Prostate gland (tissue), 2 donors: ENCODE measurements at regions not wholly inside any gene's neighbourhood (a gene's known extent, or its start where the extent isn't known, plus 50 kb on each side); places are given as distances from the start of the nearest gene placed in this dataset.

Source experiments
- POLR2A ChIP-seq: fragments of 450-650 bp; IDR thresholded peaks from one replicate; pipeline ENCODE4 v1.6.1; 2016; ENCODE audit warnings: antibody characterized with exemption, mild to moderate bottlenecking
- POLR2AphosphoS5 ChIP-seq: sonication (generic); formaldehyde crosslinking; IDR thresholded peaks from one replicate; pipeline ENCODE4 v1.6.1; 2017; ENCODE audit warnings: antibody characterized with exemption
- TF ChIP-seq, protein P1 (sequence below), 4 experiments: fragments of 200-600 bp in 2 of 4; fragments of 450-650 bp in 2 of 4; sonication (generic) in 2 of 4; IDR thresholded peaks; 1 replicate in 3 of 4; 2 replicates in 1 of 4; pipeline ENCODE4 v1.5.1; 2016 to 2019; ENCODE audit warnings: antibody characterized with exemption in 4 of 4, mild to moderate bottlenecking in 2 of 4, moderate library complexity in 2 of 4

DNA sequence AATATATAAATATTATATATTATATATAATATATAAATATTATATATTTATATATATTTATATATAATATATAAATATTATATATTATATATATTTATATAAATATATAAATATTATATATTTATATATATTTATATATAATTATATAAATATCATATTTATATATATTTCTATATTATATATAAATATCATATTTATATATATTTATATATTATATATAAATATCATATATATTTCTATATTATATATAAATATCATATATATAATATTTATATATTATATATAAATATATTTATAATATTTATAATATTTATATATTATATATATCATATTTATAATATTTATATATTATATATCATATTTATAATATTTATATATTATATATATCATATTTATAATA is 321.4 kb downstream of the CDH2 start:
- no peak for TF ChIP-seq POLR2A
- TF ChIP-seq, protein P1, sequence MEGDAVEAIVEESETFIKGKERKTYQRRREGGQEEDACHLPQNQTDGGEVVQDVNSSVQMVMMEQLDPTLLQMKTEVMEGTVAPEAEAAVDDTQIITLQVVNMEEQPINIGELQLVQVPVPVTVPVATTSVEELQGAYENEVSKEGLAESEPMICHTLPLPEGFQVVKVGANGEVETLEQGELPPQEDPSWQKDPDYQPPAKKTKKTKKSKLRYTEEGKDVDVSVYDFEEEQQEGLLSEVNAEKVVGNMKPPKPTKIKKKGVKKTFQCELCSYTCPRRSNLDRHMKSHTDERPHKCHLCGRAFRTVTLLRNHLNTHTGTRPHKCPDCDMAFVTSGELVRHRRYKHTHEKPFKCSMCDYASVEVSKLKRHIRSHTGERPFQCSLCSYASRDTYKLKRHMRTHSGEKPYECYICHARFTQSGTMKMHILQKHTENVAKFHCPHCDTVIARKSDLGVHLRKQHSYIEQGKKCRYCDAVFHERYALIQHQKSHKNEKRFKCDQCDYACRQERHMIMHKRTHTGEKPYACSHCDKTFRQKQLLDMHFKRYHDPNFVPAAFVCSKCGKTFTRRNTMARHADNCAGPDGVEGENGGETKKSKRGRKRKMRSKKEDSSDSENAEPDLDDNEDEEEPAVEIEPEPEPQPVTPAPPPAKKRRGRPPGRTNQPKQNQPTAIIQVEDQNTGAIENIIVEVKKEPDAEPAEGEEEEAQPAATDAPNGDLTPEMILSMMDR (IDR thresholded peaks at IDR 0.05) = no peak
- no peak for TF ChIP-seq POLR2AphosphoS5
